ENCODE measurements at regions not wholly inside any gene's neighbourhood (a gene's known extent, or its start where the extent isn't known, plus 50 kb on each side); places are given as distances from the start of the nearest gene placed in this dataset.
A peak's percentile ranks its signal among the peaks of the same experiment; 100 is the strongest.

- DNase-seq (ENCODE audit: insufficient read length, low spot score) (no peak), FAIRE-seq (no peak)
- no peak for TF ChIP-seq CTCF (IDR thresholded peaks at IDR 0.05; ENCODE audit: insufficient read depth, missing control alignments)
These were observed 251.1 kb downstream of the TBL1XR1 start for GRCh38 chr3:176946202-176946601.

- FAIRE-seq = no peak
- no peak for TF ChIP-seq CTCF (IDR thresholded peaks at IDR 0.05; ENCODE audit: insufficient read depth, missing control alignments)
- no peak for DNase-seq (ENCODE audit: insufficient read length, low spot score)
These were observed 255.0 kb downstream of the TBL1XR1 start for GRCh38 chr3:176942305-176942704.

DNA sequence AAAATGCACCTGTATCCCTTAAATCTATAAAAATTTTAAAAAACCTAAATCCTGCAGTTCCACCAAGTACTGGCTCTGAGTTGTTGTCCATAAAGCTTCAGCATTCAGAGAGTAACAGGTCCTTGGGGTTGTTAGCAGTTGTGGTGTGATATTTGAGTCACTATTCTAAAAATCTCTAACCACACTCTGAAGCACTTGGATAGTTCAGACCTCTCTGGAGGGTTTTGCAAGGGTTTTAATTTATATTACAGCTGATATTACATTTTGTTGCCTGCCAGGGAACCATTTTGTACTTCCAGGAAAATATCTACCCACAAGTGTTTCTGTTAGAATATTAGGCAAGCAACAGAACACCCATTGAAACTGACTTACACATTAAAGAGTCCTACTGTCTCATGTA, 255.6 kb downstream of the TBL1XR1 start:
- TF ChIP-seq CTCF (IDR thresholded peaks at IDR 0.05; ENCODE audit: insufficient read depth, missing control alignments) = no peak
- FAIRE-seq = no peak
- no peak for DNase-seq (ENCODE audit: insufficient read length, low spot score)

DNA sequence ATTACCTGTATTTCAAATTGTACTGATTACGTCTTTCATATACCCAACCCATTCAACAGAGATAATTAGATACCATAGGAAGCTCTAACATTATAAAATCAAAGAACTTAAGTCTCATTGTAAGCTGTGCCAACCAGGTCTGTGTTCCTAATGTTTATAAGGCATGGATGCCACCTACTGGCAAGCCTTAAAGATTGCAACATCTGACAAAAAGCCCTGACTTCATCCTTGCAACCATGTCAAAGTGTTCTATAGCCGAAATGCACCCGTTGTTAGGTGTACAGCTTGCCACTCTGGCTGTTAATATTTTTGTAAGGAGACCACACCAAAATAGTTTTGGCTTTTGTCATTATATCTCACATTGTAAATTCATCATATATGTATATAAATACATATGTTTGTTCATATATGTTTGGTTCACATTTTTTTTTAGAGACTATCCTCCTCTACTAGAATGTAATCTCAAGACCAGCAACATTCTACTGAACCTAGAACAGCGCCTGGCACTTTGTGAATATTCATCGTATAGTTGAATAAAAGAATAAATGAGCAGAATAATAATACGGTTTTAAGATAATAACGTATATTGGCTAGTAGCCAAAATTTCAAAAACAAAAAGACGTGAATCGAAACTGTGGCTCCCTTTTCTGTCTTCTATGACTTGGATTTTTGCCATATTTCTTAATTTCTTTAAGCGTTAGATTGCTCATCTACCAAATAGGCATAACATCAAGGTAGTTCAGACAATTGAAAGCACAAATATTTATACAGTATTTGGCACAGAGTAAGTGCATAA, 258.1 kb downstream of the TBL1XR1 start:
- FAIRE-seq = peak; percentile 92
- DNase-seq (ENCODE audit: insufficient read length, low spot score) = peak; percentile 26
- peak; percentile 97 for TF ChIP-seq CTCF (IDR thresholded peaks at IDR 0.05; ENCODE audit: insufficient read depth, missing control alignments)

DNA sequence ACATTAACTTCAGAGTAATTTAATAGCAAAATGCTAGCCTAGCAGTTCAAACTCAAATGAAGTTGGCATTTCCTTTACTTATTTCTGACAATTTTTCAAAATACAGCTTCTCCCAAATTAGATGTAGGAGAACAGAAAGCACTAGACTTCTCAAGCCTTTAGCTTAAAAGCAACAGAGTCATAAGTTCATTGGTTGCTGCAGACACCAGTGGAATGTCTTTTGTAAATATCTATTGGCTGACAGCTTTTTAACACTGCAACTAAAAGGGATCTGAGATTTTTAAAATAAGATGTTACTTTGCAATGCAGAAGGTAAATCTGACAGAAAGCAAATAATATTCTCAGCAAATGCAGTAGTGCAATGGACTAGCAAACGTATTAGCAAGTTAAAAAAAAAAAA, 259.3 kb downstream of the TBL1XR1 start:
- DNase-seq (ENCODE audit: insufficient read length, low spot score) = no peak
- TF ChIP-seq CTCF (IDR thresholded peaks at IDR 0.05; ENCODE audit: insufficient read depth, missing control alignments) = no peak
- FAIRE-seq = no peak

DNA sequence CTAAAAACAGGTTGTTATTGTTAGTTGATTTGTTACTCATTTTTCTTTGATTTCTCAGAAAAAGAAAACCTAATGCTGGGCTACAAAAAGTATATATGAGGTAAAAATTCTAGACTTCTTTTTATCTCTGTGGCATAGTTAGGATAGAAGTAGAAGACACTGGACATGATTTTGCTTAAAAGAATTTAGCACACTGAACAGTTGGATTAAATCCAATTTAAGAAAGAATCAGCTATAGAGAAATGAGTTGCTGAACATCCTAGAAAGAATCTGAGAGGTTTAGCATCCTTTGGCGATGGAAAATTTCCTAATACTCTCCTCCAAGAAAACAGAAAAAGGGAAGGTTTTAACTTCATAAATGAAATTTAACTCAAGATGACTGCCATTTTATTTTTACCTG, 259.7 kb downstream of the TBL1XR1 start:
- DNase-seq (ENCODE audit: insufficient read length, low spot score) (no peak), FAIRE-seq (no peak)
- no peak for TF ChIP-seq CTCF (IDR thresholded peaks at IDR 0.05; ENCODE audit: insufficient read depth, missing control alignments)

GRCh38 chr3:176935194-176935888, 261.9 kb downstream of the TBL1XR1 start:
- no peak for DNase-seq (ENCODE audit: insufficient read length, low spot score)
- TF ChIP-seq CTCF (IDR thresholded peaks at IDR 0.05; ENCODE audit: insufficient read depth, missing control alignments) = no peak
- no peak for FAIRE-seq

Measured in D721Med (cell line).